GM10266 (cell line): ENCODE measurements at regions not wholly inside any gene's neighbourhood (a gene's known extent, or its start where the extent isn't known, plus 50 kb on each side); places are given as distances from the start of the nearest gene placed in this dataset.
A peak's percentile ranks its signal among the peaks of the same experiment; 100 is the strongest.

Experiments
- DNase-seq: peaks from one replicate; pipeline ENCODE4 v3.0.0; 2012; ENCODE audit errors: extremely low spot score
- TF ChIP-seq, protein P1 (sequence below): IDR thresholded peaks from 2 replicates; pipeline ENCODE4 v1.5.1; 2012; ENCODE audit warnings: mild to moderate bottlenecking, low read depth; ENCODE audit not compliant: control insufficient read depth, insufficient read depth; ENCODE audit errors: missing control alignments

DNA sequence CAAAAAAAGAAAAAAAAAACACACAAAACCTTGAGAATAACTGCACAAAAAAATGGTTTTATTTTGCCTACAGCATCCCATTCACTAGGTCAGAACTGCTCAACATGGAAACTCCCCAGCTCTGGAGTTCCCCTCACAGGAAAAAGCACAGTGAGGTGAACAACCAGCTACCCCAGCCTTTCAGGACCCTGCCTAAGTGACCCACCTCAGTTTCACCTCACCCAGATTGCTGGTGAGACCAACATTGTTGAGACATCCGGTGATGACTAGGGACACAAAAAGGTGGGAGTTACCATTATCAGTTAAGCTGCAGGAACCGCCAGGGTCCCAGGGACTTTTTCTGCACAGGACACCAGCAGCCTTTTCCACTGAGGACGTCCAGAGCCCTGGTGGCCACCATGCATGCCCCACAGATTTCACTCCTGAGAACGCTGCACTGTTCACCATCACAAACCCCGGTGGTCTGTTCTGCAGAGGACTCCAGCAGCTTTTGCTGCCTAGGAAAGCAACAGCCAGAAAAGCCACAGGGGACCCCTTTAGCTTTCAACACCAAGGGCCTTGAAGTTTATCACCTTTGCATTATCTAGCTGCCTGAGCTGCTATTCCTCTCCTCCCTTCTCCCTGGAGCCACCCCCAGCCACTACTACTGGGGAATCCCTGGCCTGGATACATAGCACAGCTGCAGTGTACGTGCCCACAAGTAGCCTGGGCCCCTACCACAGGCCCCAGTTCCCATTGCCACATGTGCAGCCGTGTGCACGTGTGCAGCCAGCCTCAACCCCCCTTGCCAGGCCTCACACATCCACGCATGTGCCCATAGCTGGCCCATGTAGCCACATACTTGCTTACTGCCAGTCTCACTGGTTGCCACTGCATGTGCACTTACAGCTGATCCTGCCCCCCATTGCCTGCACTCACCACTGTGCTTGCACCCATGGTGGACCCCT is 62.5 kb upstream of the FAR2 start:
- no peak for DNase-seq
- TF ChIP-seq, protein P1, sequence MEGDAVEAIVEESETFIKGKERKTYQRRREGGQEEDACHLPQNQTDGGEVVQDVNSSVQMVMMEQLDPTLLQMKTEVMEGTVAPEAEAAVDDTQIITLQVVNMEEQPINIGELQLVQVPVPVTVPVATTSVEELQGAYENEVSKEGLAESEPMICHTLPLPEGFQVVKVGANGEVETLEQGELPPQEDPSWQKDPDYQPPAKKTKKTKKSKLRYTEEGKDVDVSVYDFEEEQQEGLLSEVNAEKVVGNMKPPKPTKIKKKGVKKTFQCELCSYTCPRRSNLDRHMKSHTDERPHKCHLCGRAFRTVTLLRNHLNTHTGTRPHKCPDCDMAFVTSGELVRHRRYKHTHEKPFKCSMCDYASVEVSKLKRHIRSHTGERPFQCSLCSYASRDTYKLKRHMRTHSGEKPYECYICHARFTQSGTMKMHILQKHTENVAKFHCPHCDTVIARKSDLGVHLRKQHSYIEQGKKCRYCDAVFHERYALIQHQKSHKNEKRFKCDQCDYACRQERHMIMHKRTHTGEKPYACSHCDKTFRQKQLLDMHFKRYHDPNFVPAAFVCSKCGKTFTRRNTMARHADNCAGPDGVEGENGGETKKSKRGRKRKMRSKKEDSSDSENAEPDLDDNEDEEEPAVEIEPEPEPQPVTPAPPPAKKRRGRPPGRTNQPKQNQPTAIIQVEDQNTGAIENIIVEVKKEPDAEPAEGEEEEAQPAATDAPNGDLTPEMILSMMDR, result no peak

DNA sequence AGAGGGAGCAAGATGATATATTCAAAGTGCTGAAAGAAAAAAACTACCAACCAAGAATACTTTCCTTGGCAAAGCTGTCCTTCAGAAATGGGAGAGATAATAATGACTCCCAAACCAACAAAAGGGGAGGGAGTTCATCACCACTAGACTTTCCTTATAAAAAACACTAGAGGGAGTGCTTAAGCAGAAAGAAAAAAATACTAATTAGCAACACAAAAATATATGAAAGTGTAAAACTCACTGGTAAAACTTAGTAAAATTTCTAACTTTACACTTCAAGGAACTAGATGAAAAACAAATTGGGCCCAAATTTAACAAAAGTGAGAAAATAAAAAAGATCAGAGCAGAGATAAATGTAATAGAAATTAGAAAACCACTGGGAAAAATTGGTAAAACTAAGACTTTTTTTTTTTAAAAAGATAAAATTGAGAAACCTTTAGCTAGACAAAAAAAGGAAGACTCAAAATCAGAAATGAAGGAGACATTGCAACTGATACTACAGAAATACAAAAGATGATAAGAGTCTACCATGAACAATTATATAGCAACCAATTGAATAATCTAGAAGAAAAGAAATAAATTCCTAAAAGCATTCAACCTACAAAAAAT is 60.4 kb upstream of the FAR2 start:
- TF ChIP-seq, protein P1, result peak; percentile 39
- no peak for DNase-seq
